ENCODE measurements at regions not wholly inside any gene's neighbourhood (a gene's known extent, or its start where the extent isn't known, plus 50 kb on each side); places are given as distances from the start of the nearest gene placed in this dataset.

GRCh38 chr13:31442571-31442970, 242.8 kb downstream of the B3GLCT start:
- no peak for DNase-seq

- no peak for DNase-seq
Observed at GRCh38 chr13:31444266-31444856, 244.6 kb downstream of the B3GLCT start.

- DNase-seq, result no peak
Observed at GRCh38 chr13:31452525-31452924, 252.8 kb downstream of the B3GLCT start.

GRCh38 chr13:31455581-31455980, 255.8 kb downstream of the B3GLCT start:
- DNase-seq, result no peak

- no peak for DNase-seq
Observed at GRCh38 chr13:31456056-31456455, 256.3 kb downstream of the B3GLCT start.

- DNase-seq, result no peak
Observed at GRCh38 chr13:31460061-31460460, 260.3 kb downstream of the B3GLCT start.

- DNase-seq, result no peak
Observed at GRCh38 chr13:31461923-31462322, 262.1 kb downstream of the B3GLCT start.

GRCh38 chr13:31462766-31463165, 263.0 kb downstream of the B3GLCT start:
- DNase-seq, result no peak

- DNase-seq, result no peak
Observed at GRCh38 chr13:31468114-31468902, 268.5 kb downstream of the B3GLCT start.

GRCh38 chr13:31469377-31469776, 269.6 kb downstream of the B3GLCT start:
- DNase-seq, result no peak

- no peak for DNase-seq
Observed at GRCh38 chr13:31476266-31476665, 263.1 kb upstream of the RXFP2 start.

GRCh38 chr13:31476753-31477152, 262.6 kb upstream of the RXFP2 start:
- DNase-seq, result no peak

- no peak for DNase-seq
Observed at GRCh38 chr13:31477961-31478360, 261.4 kb upstream of the RXFP2 start.

GRCh38 chr13:31485183-31485582, 254.1 kb upstream of the RXFP2 start:
- no peak for DNase-seq

- no peak for DNase-seq
Observed at GRCh38 chr13:31485651-31486051, 253.7 kb upstream of the RXFP2 start.

GRCh38 chr13:31495336-31495735, 244.0 kb upstream of the RXFP2 start:
- no peak for DNase-seq

GRCh38 chr13:31499274-31499673, 240.1 kb upstream of the RXFP2 start:
- DNase-seq, result no peak

- DNase-seq, result no peak
Observed at GRCh38 chr13:31503626-31504025, 235.7 kb upstream of the RXFP2 start.

- no peak for DNase-seq
Observed at GRCh38 chr13:31504918-31505317, 234.4 kb upstream of the RXFP2 start.

GRCh38 chr13:31512331-31512730, 227.0 kb upstream of the RXFP2 start:
- no peak for DNase-seq

- no peak for DNase-seq
Observed at GRCh38 chr13:31514932-31515331, 224.4 kb upstream of the RXFP2 start.

GRCh38 chr13:31515427-31515826, 223.9 kb upstream of the RXFP2 start:
- DNase-seq, result no peak

- no peak for DNase-seq
Observed at GRCh38 chr13:31517599-31517998, 221.7 kb upstream of the RXFP2 start.

GRCh38 chr13:31518645-31519044, 220.7 kb upstream of the RXFP2 start:
- DNase-seq, result no peak

- no peak for DNase-seq
Observed at GRCh38 chr13:31521435-31521834, 217.9 kb upstream of the RXFP2 start.

All from islet precursor cell (in vitro differentiated cells).